ENCODE measurements at regions not wholly inside any gene's neighbourhood (a gene's known extent, or its start where the extent isn't known, plus 50 kb on each side); places are given as distances from the start of the nearest gene placed in this dataset.

GRCh38 chr1:81556968-81557367, 243.8 kb upstream of the ADGRL2 start:
- H3K4me3 ChIP-seq (ENCODE audit: low read depth in 1 of 2, low read length in 1 of 2) = no peak overlapping the region
- H3K27ac ChIP-seq = no peak overlapping the region
- TF ChIP-seq, protein P1, sequence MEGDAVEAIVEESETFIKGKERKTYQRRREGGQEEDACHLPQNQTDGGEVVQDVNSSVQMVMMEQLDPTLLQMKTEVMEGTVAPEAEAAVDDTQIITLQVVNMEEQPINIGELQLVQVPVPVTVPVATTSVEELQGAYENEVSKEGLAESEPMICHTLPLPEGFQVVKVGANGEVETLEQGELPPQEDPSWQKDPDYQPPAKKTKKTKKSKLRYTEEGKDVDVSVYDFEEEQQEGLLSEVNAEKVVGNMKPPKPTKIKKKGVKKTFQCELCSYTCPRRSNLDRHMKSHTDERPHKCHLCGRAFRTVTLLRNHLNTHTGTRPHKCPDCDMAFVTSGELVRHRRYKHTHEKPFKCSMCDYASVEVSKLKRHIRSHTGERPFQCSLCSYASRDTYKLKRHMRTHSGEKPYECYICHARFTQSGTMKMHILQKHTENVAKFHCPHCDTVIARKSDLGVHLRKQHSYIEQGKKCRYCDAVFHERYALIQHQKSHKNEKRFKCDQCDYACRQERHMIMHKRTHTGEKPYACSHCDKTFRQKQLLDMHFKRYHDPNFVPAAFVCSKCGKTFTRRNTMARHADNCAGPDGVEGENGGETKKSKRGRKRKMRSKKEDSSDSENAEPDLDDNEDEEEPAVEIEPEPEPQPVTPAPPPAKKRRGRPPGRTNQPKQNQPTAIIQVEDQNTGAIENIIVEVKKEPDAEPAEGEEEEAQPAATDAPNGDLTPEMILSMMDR (IDR thresholded peaks at IDR 0.05) = no peak
- no peaks in the 10 kb centered on the region for H3K27me3 ChIP-seq
- no peaks in the 10 kb centered on the region for H3K9me3 ChIP-seq
- no peaks in the 10 kb centered on the region for H3K36me3 ChIP-seq
- H3K4me1 ChIP-seq (ENCODE audit: control insufficient read depth in 1 of 2, insufficient read depth in 1 of 2, low read depth in 1 of 2, low read length in 1 of 2) = no peaks in the 10 kb centered on the region

DNA sequence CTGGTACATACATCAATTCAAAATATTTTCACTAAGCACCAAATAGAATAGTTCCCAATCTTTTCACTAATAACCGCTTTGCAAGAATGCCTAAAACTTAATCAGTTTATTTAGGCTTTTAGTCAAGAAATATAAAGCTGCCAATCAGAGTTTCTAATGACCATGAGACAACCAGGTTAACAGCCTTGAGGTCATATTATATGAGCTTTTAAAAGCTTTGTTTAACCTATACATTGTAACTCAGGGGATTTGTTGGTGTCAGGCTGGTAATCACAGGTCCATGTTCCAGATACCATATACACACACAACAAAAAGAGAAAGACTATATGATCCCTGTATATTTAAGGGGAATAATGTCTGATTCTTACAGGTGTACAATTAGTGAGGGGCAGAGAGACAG, 246.2 kb upstream of the ADGRL2 start:
- Histone ChIP-seq H3K4me3 (ENCODE audit: low read depth in 1 of 2, low read length in 1 of 2) (no peak overlapping the region), H3K9me3 (no peaks in the 10 kb centered on the region), H3K27me3 (no peaks in the 10 kb centered on the region), H3K27ac (no peak overlapping the region), H3K4me1 (ENCODE audit: control insufficient read depth in 1 of 2, insufficient read depth in 1 of 2, low read depth in 1 of 2, low read length in 1 of 2) (no peaks in the 10 kb centered on the region), H3K36me3 (no peaks in the 10 kb centered on the region)
- TF ChIP-seq, protein P1 (IDR thresholded peaks at IDR 0.05) = no peak

DNA sequence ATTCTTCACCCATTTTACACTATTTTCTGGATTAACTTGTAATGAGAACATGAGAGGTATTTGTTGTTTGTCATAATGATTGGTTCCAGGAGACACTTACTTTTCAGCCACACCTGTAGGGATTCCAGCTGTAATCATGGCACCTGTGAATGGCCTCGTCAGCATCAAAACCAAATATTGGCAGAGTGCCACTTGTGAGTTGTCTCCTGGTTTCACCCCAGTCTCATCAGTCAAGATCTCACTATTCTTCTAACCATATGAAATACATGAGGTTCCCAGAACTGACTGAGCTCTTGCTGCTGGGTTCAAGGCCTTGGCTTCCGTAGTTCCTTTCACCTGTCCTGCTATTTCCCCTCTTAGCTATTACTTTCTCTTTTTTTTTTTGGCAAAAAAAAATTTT, 246.6 kb upstream of the ADGRL2 start:
- Histone ChIP-seq H3K4me1 (ENCODE audit: control insufficient read depth in 1 of 2, insufficient read depth in 1 of 2, low read depth in 1 of 2, low read length in 1 of 2) (no peaks in the 10 kb centered on the region), H3K27me3 (no peaks in the 10 kb centered on the region), H3K4me3 (ENCODE audit: low read depth in 1 of 2, low read length in 1 of 2) (no peak overlapping the region), H3K27ac (no peak overlapping the region), H3K36me3 (no peaks in the 10 kb centered on the region), H3K9me3 (no peaks in the 10 kb centered on the region)
- TF ChIP-seq, protein P1 (IDR thresholded peaks at IDR 0.05) = no peak

DNA sequence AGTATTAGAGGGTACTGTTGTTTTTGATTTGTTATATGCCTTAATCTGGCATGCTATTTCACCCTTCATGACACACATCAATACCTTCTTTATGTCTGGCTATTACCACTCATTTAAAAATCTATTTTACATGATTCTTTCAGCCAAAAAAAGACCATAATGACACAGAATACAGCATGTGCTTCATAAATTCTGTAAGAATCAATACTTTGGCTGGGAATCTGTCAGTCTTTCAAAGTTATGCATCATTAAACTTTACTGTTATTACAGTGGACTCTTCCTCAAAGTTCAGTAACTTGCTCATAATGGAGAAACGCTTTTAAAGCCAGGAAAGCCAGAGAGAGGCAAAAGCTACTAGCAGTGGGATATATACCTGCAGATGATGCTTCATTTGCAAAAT, 247.2 kb upstream of the ADGRL2 start:
- Histone ChIP-seq H3K27me3 (no peaks in the 10 kb centered on the region), H3K4me3 (ENCODE audit: low read depth in 1 of 2, low read length in 1 of 2) (no peak overlapping the region), H3K4me1 (ENCODE audit: control insufficient read depth in 1 of 2, insufficient read depth in 1 of 2, low read depth in 1 of 2, low read length in 1 of 2) (no peaks in the 10 kb centered on the region), H3K27ac (no peak overlapping the region), H3K36me3 (no peaks in the 10 kb centered on the region), H3K9me3 (no peaks in the 10 kb centered on the region)
- TF ChIP-seq, protein P1 (IDR thresholded peaks at IDR 0.05) = no peak

- H3K9me3 ChIP-seq = no peaks in the 10 kb centered on the region
- H3K4me1 ChIP-seq (ENCODE audit: control insufficient read depth in 1 of 2, insufficient read depth in 1 of 2, low read depth in 1 of 2, low read length in 1 of 2) = no peaks in the 10 kb centered on the region
- no peaks in the 10 kb centered on the region for H3K36me3 ChIP-seq
- no peak overlapping the region for H3K4me3 ChIP-seq (ENCODE audit: low read depth in 1 of 2, low read length in 1 of 2)
- TF ChIP-seq, protein P1 (IDR thresholded peaks at IDR 0.05) = no peak
- no peak overlapping the region for H3K27ac ChIP-seq
- no peaks in the 10 kb centered on the region for H3K27me3 ChIP-seq
Observed at GRCh38 chr1:81551946-81552345, 248.8 kb upstream of the ADGRL2 start.

- no peak overlapping the region for H3K27ac ChIP-seq
- TF ChIP-seq, protein P1 (IDR thresholded peaks at IDR 0.05) = no peak
- no peaks in the 10 kb centered on the region for H3K27me3 ChIP-seq
- no peak overlapping the region for H3K4me3 ChIP-seq (ENCODE audit: low read depth in 1 of 2, low read length in 1 of 2)
- no peaks in the 10 kb centered on the region for H3K9me3 ChIP-seq
- H3K36me3 ChIP-seq = no peaks in the 10 kb centered on the region
- no peaks in the 10 kb centered on the region for H3K4me1 ChIP-seq (ENCODE audit: control insufficient read depth in 1 of 2, insufficient read depth in 1 of 2, low read depth in 1 of 2, low read length in 1 of 2)
Observed at GRCh38 chr1:81550753-81551152, 250.0 kb upstream of the ADGRL2 start.

Measured in neutrophil (primary cell).